ENCODE measurements at regions not wholly inside any gene's neighbourhood (a gene's known extent, or its start where the extent isn't known, plus 50 kb on each side); places are given as distances from the start of the nearest gene placed in this dataset.

GRCh38 chr5:5585751-5586341 lies 163.4 kb downstream of the ICE1 start:
- TF ChIP-seq CTCF (IDR thresholded peaks at IDR 0.05) = no peak
- no peak for TF ChIP-seq POLR2A (IDR thresholded peaks at IDR 0.05)
